GM21447 (cell line): ENCODE measurements at regions not wholly inside any gene's neighbourhood (a gene's known extent, or its start where the extent isn't known, plus 50 kb on each side); places are given as distances from the start of the nearest gene placed in this dataset.
"Not testable (repeated sequence)": the region's sequence is repeated elsewhere in the genome, so short reads cannot be mapped to it uniquely, and the experiment has no call there.

Experiments used
- ATAC-seq: cut with Tn5 transposase; IDR thresholded peaks from one replicate; pipeline ENCODE4 v1.9.1; 2021; ENCODE audit not compliant: unreplicated experiment

DNA sequence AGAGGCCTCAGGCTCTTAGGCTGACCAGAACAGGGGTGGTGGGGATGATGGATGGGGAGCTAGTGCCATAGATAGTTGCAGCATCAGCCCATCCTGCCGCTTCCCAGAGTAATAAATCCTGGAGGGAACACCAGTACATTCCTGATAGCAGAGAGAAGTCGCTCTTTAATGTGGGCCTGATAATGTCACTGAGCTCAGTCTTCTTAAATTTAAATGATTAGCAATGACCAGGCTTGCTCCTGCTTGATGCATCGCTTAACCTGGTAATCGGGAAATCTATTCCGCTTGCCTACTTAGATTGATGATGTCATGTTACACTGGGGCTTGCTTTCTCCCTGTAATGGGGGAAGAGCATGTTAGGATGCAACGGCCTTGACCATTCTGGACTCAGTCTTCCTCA lies 218.6 kb upstream of the PLXNA2 start:
- ATAC-seq = no peak

DNA sequence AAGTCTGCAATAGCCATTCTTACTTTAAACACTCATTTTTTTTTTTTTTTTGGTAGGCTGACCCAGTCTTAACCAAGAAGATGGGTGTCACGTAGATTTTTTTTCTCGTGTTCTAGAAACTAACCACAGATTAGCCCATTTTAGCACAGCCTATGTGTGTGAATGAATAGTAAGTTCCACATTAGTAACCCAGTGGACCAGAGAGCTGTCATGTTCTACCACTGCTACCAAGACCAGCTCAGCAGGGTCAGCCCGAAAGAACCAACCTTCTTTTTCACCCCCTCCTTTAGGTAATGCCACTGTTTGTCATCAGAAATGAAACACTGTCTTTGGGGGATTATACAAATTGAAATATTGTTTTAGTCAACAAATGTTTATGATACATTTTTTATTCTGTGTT lies 221.1 kb upstream of the PLXNA2 start:
- no peak for ATAC-seq

DNA sequence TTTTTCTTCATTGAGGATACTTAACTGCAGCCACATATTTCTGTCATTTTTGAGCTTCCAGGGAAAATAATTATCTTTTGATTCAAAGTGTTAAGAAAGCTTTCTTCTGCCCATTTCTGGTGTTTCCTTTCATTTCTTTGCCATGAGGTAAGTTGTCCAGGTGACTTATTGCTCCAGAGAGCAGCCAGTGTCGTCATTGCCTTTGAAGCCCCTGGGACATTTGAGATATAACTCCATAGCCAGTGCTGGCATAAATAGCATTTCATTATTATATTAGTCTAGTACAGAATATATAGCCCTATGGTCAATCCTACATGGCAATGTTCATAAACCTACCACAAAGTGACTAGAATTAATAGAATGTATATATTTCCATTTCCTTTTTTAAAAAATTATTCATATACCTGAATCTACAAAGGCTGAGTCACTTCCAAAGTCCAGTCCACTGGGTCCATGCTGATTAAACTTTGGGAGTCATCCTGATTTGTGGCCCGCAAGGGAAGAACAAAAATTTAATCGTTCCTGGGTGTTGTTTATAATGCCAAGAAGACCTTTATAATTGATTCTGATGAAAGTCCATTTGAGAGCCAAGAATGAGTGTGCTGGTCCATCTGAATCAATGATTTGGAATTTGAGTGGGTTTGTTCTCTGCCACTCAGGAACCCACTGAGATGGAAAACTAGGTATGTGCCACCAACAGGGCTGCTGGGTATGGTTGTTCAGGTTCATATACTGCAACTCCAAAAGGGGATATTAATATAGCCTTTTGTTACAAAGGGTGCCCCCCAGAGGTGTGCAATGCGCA lies 221.8 kb upstream of the PLXNA2 start:
- no peak for ATAC-seq

DNA sequence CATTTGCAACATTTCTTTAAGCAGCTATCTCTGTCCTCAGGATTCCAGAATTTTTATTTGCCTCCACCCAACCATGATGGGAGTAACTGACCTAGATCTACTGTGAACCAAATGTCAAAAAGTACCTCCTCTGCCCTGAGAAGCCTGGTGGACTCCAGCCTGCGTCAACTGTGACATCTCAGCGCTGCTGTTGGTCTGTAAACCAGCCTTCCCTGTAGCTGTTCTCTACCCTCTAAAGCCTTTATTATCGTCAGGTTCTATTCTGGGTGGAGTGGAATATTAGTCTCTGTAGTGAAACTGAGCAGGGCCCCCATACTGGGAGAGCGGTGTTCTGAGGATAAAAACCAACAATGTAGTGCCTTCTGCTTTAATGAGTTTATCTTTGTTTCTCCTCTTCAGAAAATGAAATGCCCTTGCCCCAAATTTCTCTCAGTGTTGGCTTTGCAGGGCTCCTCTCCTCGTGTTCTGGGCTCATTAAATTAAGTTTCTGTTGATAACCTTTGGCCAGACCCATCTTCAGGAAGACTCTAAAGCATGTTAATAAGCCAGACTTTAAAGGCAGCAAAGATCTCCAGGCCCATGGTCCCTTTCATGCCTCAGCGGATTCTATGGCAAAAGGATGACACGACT lies 223.1 kb upstream of the PLXNA2 start:
- ATAC-seq = no peak

DNA sequence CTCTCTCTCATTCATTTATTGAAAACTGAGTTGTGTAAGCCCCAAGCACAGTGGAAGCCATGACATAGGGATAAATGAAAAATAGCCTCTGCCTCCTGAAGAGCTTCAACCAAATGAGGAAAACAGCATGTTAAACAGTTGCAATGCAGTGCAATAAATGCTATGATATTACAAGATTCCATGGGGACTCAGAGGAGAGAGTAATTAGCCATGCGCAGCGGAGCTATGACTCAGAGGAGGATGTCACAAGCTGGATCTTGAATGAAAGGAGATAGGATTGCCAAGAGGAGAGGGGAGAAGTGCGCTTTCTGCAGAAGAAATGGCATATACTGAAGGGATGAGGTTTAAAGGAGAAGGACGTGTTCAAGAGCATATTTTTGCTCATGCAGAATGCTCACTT lies 231.3 kb upstream of the PLXNA2 start:
- no peak for ATAC-seq

DNA sequence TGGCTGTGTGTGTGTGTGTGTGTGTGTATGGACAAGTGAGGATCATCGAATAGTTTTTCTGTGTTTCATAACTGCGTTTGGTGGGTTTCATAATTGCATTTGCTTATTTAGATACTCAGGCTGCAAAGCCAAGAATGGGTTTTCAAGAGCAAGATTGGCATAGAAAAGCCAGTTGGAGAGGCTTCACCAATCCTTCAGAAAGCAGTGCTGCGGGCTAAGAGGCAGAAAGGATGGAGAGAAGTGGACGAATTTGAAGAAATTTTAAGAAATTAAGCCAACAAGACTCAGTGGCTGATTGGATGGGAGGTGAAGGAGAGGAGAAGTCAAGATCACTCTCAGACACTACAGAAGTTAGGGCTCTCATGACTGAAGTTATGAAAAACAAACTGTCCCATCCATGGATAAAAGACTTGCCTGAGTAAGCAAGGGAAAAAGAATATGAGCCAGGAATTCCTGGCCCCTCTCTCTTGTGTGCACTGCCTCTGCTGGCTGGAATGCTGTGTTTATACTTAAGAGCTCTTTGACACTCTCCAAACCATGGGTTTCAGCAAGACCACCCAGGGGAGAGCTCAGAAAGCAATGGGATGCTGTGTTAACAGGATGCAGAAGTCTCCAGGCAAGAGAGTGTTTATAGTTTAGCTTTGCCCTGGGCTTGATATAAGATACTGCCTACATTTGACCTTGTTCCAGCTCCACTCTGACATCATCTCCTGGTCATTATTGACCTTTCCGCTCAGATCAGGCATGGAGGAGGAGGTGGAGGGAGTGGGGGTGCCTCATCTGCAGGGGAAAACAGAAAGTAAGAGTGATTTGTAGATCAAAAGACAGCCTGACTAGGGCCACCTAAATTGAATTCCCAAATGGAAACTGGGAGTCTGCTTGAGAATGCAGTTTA lies 232.0 kb upstream of the PLXNA2 start:
- no peak for ATAC-seq

DNA sequence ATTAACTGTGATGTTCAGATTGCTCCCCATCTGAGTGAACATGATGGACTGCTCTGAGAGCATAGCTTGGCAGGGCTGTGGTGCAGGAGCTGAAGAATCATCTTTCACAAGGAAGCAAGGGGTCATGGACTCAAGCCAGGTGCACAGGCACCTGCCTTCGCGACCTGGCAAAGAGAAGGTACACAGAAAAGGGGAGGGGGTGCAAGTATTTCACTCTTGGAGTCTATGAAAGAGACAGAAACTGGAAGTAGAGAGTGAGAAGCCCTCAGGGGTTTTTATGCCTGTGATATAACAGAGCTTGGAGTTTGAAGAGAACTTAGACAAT lies 232.6 kb upstream of the PLXNA2 start:
- no peak for ATAC-seq

DNA sequence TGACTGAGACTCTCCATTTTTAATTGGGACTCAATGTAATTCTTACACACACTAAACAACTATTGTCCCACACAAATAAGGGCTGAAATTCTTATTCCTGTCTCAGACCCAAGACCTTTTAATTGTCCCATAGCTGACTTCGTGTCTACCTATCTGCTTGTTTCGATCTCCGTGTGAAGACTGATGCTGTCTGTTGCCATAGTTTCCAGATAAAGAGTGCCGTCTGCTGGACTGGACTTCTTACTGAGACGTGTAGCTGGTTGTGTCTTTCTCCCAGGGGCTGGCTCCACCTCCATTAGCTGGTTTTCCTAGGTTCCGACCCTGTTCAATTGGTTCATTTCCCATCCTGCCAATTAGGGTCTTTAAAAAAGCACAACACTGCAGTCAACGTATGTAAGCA lies 235.3 kb upstream of the PLXNA2 start:
- ATAC-seq = no peak

DNA sequence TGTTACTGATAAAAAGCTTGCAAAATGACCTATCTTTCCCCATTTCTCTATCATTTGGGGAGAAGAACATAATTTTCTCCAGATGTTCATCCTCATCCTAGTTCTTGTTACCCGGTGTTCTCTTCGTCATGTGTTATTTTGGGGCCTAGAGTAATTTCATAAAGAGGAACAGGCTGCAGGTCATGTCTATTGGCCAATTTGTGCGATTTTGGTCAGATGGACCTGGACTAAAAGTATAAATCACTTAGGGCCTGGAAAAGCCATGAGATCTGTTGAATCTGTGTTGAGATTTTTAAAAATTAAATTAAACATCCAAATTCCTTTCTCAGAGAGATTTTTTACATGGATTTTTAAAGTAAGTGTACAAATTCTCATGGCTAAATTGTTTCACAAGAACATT lies 241.3 kb upstream of the PLXNA2 start:
- no peak for ATAC-seq

DNA sequence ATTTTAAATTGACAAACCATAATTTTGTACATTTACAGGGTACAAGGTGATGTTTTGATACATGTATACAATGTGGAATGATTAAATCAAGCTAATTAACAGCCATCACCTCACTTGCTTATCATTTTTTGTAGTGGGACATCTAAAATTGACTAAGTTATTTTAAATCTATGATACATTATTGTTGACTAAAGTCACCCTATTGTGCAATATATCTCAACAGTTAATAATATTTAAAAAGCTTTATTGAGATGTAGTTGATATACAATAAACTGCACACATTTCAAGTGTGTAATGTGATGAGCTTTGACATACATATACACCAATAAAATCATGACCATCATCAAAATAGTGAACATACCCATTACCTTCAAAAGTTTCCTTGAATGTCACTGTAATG lies 242.5 kb upstream of the PLXNA2 start:
- no peak for ATAC-seq

DNA sequence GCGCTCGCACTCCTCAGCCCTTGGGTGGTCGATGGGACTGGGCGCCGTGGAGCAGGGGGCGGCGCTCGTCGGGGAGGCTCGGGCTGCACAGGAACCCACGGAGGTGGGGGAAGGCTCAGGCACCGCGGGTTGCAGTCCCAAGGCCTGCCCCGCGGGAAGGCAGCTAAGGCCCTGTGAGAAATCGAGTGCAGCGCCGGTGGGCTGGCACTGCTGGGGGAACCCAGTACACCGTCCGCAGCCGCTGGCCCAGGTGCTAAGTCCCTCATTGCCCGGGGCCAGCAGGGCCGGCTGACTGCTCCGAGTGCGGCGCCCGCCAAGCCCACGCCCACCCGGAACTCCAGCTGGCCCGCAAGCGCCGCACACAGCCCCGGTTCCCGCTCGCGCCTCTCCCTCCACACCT lies 244.2 kb upstream of the PLXNA2 start:
- not testable (repeated sequence) for ATAC-seq

DNA sequence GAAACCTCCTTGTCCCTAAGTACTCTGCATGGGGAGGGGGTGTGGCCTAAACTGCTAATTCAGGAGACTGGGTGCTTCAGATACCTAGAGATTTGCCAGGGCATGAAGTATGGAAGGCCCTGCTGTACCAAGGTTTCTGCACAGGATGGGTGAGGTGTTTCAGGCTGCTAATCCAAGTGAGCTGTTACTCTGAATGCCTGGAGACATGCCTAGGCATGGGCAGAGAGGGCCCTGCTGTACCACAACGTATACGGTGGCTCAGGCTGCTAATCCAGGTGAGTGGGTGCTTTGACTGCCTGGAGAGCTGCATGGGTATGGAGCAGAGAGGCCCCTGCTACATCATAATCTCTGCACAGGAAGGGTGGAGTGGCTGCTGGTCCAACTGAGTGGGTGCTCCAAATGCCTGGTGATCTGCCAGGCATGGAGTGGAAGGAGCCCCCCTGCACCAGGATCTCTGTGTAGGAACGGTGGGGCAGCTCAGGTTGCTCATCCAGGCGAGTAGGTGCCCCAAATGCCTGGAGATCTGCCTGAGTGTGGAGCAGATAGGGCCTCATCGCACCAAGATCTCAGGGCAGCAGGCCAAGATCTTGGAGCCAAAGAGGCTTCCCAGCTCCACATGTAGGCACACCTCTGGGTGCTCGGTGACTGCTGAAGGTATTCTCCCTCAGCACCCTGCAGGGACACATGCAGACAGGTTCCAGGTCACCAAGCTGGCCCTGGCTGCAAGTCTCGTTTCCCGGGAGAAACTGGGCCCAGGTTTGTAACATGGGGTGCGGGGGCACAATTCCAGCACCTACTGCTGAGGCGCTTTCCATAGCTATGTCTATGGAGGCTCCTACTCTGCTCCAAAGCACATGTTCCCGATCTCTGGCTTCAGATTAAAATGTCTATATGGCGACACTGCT lies 252.5 kb upstream of the PLXNA2 start:
- no peak for ATAC-seq

DNA sequence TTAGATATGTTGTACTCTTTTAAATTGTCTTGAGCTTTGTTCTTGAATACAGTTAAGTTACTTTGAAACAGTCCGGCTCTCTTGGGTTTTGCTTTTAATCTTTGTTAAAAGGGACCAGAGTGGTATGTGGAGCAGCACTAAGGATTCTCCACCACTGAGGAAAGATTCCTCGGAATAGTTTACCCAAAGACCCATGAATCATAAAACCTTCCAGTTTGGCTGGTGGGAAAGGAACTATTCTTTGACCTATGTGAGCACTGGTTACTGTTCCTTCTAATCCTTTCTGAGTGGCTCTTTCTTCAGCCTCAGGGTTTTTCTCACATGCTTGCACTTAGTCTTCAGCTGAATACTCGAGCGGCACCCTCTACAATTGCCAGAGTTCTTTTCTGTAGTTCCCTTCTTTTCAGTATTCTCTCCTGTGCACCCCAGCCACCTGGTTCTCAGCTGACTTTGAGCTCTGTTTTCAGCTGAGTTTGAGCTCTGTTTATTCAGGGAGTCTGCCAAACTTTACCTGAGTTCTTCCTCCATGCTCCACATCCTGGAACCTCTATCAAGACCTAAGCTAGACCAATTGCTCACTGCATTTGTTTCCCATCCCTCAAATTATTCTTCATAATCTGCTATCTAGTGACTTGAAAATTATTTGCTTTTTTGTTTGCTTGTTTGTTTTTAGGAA lies 253.8 kb upstream of the PLXNA2 start:
- no peak for ATAC-seq

DNA sequence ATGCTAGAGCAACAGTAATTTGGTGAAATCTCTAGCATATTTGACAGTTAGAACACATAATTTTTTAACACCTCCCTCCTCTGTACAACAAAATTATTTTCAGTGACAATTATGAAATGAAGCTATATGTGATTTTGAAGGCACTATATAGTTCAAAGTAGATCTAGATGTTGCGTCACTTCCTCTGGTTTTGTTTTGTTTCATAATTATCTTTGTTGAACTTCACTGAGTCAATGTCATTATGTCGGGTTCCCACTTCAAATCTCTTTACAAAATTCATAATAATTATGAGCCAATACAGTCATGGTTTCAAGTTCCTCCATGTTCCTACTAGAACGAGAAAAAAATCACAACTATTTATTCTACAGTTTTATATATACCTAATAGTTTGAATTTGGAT lies 254.8 kb upstream of the PLXNA2 start:
- no peak for ATAC-seq

DNA sequence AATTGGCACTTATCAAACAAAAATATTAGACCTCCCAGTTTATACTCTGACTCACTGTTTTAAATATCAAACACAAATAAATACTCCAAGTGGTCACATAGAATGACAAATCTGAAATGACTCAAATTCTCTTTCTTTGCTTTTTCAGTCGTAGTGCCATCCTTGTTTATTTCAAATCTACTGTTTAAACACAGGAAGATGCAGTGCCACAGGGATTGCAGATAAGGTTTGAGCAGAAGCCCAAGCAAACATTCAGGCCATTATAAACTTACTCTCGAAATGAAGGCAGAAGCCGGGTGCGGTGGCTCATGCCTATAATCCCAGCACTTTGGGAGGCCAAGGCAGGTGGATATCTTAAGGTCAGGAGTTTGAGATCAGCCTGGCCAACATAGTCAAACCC lies 255.4 kb upstream of the PLXNA2 start:
- no peak for ATAC-seq

DNA sequence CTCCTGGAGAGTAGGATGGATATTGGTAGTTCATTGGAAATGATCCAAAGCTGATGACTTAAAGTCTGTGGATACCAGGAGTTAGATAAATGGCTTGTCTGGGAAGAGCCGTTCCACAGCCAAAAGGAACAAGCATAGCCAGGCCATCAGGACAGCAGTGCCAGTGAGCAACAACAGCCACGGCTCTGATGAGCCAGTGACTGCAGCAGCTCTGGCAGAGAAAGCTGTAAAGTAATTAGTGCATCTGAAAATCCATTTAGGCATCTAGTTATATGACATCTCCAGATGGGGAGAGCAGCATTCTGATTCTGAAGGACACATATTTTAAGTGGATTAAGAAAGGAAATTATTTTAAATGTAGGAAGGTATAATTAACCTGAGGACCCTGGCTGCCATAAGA lies 256.2 kb upstream of the PLXNA2 start:
- ATAC-seq = no peak

DNA sequence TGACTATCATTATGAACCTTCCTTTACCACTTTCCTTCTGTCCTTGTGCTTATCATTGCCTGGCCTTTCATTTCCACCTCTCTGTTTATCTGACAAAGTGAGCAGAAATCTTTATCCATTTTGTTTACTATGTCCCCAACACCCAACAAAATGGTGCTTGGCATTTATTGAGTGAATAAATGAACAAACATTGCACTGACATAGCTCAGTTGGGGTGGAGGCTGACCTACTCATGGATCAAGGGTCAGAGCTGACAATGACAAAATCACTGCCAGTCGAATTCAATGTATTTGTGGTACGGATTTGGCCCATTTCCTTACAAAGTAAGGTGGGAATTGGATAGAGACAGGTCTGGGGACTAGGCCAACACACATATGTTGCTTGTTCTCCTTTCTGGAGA lies 257.4 kb upstream of the PLXNA2 start:
- no peak for ATAC-seq

DNA sequence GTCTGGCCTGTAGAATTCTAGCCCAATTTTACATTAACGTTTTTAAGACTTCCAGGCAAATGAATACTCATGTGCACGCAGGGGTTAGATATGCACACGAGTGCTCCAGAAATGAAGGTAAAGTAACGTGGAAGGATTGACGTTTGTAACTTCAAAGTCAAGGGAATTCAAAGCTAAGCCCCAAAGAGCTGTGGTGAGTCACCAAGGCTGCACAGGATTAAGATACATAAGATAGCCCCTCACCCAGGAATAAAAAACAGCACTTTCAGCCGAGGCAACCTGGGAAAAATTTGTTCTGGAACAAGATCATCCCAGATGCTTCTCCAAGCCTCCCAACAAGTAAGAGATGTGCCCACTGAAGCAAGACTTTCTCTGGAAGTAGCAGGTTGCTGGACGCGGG lies 259.6 kb upstream of the PLXNA2 start:
- no peak for ATAC-seq

DNA sequence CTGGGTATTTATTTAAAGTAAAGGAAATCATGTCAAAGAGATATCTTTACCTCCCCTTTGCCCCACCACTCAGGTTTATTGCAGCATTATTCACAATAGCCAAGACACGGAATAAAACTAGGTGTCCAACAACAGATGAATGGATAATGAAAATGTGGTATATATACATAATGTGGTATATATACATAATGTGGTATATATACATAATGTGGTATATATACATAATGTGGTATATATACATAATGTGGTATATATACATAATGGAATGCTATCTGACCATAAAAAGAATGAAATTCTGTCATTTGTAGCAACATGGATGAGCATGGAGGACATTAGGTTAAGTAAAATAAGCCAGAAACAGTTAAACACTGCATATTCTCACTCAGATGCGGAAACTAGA lies 262.6 kb upstream of the PLXNA2 start:
- no peak for ATAC-seq

DNA sequence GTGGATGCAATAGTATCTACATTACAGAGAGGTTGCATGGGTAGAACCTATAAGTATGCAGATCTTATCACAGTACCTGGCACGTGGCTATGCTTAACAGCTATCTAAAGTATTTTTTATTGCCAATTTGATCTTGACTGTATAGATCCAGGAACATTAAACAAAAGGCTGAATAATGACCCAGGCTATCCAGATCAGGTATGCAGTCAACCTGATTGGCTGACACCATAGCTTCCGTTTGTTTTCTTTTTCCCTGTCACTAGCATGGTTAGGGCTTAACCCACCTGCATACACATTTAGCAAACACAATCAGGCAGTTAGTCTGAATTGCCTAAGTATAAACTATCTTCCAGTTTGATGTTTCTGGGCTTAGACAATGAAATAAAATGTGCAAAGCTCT lies 264.9 kb upstream of the PLXNA2 start:
- ATAC-seq = no peak
